Neural progenitor cell (in vitro differentiated cells): ENCODE measurements at regions not wholly inside any gene's neighbourhood (a gene's known extent, or its start where the extent isn't known, plus 50 kb on each side); places are given as distances from the start of the nearest gene placed in this dataset.
A peak's percentile ranks its signal among the peaks of the same experiment; 100 is the strongest.

ENCODE experiments used
- DNase-seq: peaks from one replicate; pipeline ENCODE4 v3.0.0-alpha.2; 2016; ENCODE audit warnings: low spot score
- H2AFZ ChIP-seq: fragments of 200-600 bp; sonication (generic); replicated peaks from 2 replicates; pipeline ENCODE4 v1.6.1; 2016; ENCODE audit warnings: antibody characterized with exemption
- H3F3A ChIP-seq: fragments of 200-600 bp; sonication (generic); 2 replicates; pipeline ENCODE4 v1.6.1; 2016; ENCODE audit warnings: antibody characterized with exemption, low read depth
- H3K27ac ChIP-seq: fragments of 200-600 bp; sonication (generic); 2 replicates; pipeline ENCODE4 v1.5.1; 2016; ENCODE audit warnings: mild to moderate bottlenecking
- H3K27me3 ChIP-seq: fragments of 200-600 bp; sonication (generic); 2 replicates; pipeline ENCODE4 v1.6.1; 2016; ENCODE audit warnings: mild to moderate bottlenecking, moderate library complexity
- H3K36me3 ChIP-seq: fragments of 200-600 bp; sonication (generic); 2 replicates; pipeline ENCODE4 v1.5.1; 2016
- H3K4me1 ChIP-seq: fragments of 200-600 bp; sonication (generic); 2 replicates; pipeline ENCODE4 v1.6.1; 2016; ENCODE audit warnings: mixed run types
- H3K4me2 ChIP-seq: fragments of 200-600 bp; sonication (generic); 2 replicates; pipeline ENCODE4 v1.6.1; 2016
- H3K4me3 ChIP-seq: fragments of 200-600 bp; sonication (generic); 2 replicates; pipeline ENCODE4 v1.5.1; 2016
- H3K79me2 ChIP-seq: fragments of 200-600 bp; sonication (generic); 2 replicates; pipeline ENCODE4 v1.6.1; 2016; ENCODE audit warnings: low read depth
- H3K9ac ChIP-seq: fragments of 200-600 bp; sonication (generic); 2 replicates; pipeline ENCODE4 v1.6.1; 2016
- H3K9me3 ChIP-seq: fragments of 200-600 bp; sonication (generic); 2 replicates; pipeline ENCODE4 v1.5.1; 2016; ENCODE audit warnings: low read depth
- H4K20me1 ChIP-seq: fragments of 200-600 bp; sonication (generic); 2 replicates; pipeline ENCODE4 v1.6.1; 2016; ENCODE audit warnings: low read depth
- H3K27ac Mint-ChIP-seq: 3 replicates; pipeline ENCODE4 v1.8.0; 2021; ENCODE audit warnings: mixed read lengths
- H3K27me3 Mint-ChIP-seq: 2 replicates; pipeline ENCODE4 v1.8.0; 2022; ENCODE audit warnings: low read depth, mild to moderate bottlenecking, inconsistent platforms, moderate library complexity, mixed read lengths; ENCODE audit not compliant: insufficient read depth
- H3K36me3 Mint-ChIP-seq: 3 replicates; pipeline ENCODE4 v1.8.0; 2021; ENCODE audit warnings: mixed read lengths
- H3K4me1 Mint-ChIP-seq: 3 replicates; pipeline ENCODE4 v1.8.0; 2021; ENCODE audit warnings: mixed read lengths
- H3K4me3 Mint-ChIP-seq: 3 replicates; pipeline ENCODE4 v1.8.0; 2021; ENCODE audit warnings: mild to moderate bottlenecking, moderate library complexity, mixed read lengths
- H3K9me3 Mint-ChIP-seq: 3 replicates; pipeline ENCODE4 v1.8.0; 2020; ENCODE audit warnings: mixed read lengths
- EZH2 ChIP-seq: fragments of 200-600 bp; sonication (generic); IDR thresholded peaks from 2 replicates; pipeline ENCODE4 v1.6.1; 2017; ENCODE audit warnings: antibody characterized with exemption, mild to moderate bottlenecking, moderate library complexity
- EZH2phosphoT487 ChIP-seq: fragments of 200-600 bp; sonication (generic); IDR thresholded peaks from 2 replicates; pipeline ENCODE4 v1.6.1; 2017; ENCODE audit warnings: antibody characterized with exemption
- TF ChIP-seq, protein P1 (sequence below): fragments of 200-600 bp; sonication (generic); IDR thresholded peaks from 2 replicates; pipeline ENCODE4 v1.5.1; 2017; ENCODE audit warnings: antibody characterized with exemption, mild to moderate bottlenecking

DNA sequence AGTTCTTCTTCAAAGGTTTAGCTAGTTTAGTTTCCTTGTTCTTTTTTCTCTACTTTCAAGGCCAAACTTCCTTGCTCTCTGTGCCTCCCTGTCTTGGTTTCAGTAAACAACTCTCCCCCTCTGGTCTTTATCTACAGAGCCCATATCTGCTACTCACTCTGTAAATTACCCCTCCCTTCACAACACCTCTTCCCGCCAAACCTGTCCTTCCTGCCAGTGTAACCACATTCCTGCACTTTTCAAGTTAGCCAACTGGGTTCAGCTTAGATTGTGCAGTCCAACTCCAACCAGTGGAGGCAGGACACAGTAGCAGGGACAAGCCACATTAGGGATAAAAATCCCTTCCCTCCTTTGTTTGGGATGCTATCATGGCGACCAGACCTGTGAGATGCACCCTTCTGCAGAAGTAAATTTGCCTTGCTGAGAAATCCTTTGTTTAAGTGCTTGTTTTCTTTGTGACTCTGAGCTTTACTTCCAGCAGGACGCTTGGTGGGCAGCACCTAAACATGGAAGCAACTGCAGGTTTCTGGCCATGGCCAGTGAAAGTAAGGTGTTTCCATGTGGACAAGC is 706.0 kb downstream of the KCNJ3 start:
- no peaks in the 10 kb centered on the region for H3K36me3 Mint-ChIP-seq
- H3K27me3 Mint-ChIP-seq = no peaks in the 10 kb centered on the region
- no peaks in the 10 kb centered on the region for H3K79me2 ChIP-seq
- H3K4me3 Mint-ChIP-seq = no peak overlapping the region
- TF ChIP-seq EZH2phosphoT487 = no peak
- TF ChIP-seq, protein P1, sequence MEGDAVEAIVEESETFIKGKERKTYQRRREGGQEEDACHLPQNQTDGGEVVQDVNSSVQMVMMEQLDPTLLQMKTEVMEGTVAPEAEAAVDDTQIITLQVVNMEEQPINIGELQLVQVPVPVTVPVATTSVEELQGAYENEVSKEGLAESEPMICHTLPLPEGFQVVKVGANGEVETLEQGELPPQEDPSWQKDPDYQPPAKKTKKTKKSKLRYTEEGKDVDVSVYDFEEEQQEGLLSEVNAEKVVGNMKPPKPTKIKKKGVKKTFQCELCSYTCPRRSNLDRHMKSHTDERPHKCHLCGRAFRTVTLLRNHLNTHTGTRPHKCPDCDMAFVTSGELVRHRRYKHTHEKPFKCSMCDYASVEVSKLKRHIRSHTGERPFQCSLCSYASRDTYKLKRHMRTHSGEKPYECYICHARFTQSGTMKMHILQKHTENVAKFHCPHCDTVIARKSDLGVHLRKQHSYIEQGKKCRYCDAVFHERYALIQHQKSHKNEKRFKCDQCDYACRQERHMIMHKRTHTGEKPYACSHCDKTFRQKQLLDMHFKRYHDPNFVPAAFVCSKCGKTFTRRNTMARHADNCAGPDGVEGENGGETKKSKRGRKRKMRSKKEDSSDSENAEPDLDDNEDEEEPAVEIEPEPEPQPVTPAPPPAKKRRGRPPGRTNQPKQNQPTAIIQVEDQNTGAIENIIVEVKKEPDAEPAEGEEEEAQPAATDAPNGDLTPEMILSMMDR = no peak
- no peak for TF ChIP-seq EZH2
- no peaks in the 10 kb centered on the region for H3K4me1 Mint-ChIP-seq
- peaks cover 7% of the 10 kb centered on the region for H3K4me1 ChIP-seq
- no peak for DNase-seq
- no peaks in the 10 kb centered on the region for H3K9me3 ChIP-seq
- H3K9me3 Mint-ChIP-seq = peaks cover 22% of the 10 kb centered on the region
- no peaks in the 10 kb centered on the region for H3F3A ChIP-seq
- H4K20me1 ChIP-seq = no peaks in the 10 kb centered on the region
- no peaks in the 10 kb centered on the region for H3K36me3 ChIP-seq
- H3K4me3 ChIP-seq = no peak overlapping the region
- H3K27ac Mint-ChIP-seq = no peak overlapping the region
- no peak overlapping the region for H3K9ac ChIP-seq
- no peak overlapping the region for H3K27ac ChIP-seq
- H3K27me3 ChIP-seq = no peaks in the 10 kb centered on the region
- H3K4me2 ChIP-seq = no peak overlapping the region
- H2AFZ ChIP-seq = peak overlapping the region; percentile 90

DNA sequence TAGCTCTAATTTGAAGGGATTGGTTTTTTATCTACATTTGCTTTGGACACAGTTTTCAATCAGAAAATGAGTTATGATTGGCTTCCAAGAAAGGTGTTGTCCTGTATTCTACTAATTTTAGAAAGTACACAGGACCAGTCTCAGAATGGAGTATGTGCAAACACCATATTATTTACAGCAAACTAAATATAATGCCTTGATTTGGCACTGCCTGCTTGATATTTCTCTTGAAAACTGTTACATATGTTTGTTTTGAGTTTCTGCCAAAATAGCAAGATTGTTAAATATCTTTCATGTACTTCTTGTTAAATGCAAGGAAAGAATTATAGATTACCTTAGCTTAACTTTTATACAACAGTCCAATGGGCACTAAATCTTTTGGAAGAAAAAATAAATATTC is 694.9 kb downstream of the KCNJ3 start:
- H3K79me2 ChIP-seq = no peaks in the 10 kb centered on the region
- H3F3A ChIP-seq = no peaks in the 10 kb centered on the region
- H3K27ac ChIP-seq = no peak overlapping the region
- DNase-seq = no peak
- H3K27me3 Mint-ChIP-seq = no peaks in the 10 kb centered on the region
- no peak overlapping the region for H2AFZ ChIP-seq
- H3K4me3 ChIP-seq = no peak overlapping the region
- no peak overlapping the region for H3K27ac Mint-ChIP-seq
- H3K27me3 ChIP-seq = no peaks in the 10 kb centered on the region
- H3K36me3 Mint-ChIP-seq = no peaks in the 10 kb centered on the region
- no peak overlapping the region for H3K9ac ChIP-seq
- no peaks in the 10 kb centered on the region for H3K9me3 ChIP-seq
- no peaks in the 10 kb centered on the region for H3K9me3 Mint-ChIP-seq
- TF ChIP-seq EZH2 = no peak
- no peak for TF ChIP-seq EZH2phosphoT487
- TF ChIP-seq, protein P1 = no peak
- no peak overlapping the region for H3K4me2 ChIP-seq
- no peaks in the 10 kb centered on the region for H4K20me1 ChIP-seq
- H3K4me1 ChIP-seq = peaks cover 7% of the 10 kb centered on the region
- H3K4me3 Mint-ChIP-seq = no peak overlapping the region
- H3K36me3 ChIP-seq = no peaks in the 10 kb centered on the region
- peaks cover 4% of the 10 kb centered on the region for H3K4me1 Mint-ChIP-seq

DNA sequence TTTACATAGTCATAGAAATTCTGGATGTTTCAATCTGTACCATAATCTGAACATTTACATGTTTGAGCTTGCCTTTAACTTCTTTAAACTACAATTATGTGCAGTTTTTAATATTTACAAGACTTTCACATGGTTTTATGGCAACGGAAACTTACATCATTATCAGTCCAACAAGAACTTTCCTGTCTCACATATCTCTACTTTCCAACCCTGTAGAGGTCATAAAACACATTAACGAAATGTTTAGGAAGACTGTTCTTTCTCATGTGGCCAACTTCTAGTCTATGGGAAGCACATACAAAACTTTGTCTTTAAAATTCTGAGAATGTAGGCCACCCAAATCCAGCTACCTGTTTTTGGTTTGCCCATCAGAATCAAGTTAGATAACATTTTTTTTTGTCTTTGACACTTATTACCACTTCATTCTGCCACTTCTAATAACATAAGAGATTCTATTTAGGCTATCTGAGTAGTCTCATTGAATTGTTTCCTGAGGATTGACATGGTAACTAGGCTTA is 693.2 kb downstream of the KCNJ3 start:
- Histone ChIP-seq H3K9me3 (no peaks in the 10 kb centered on the region), H3K4me3 (no peak overlapping the region), H3K79me2 (no peaks in the 10 kb centered on the region), H2AFZ (no peak overlapping the region), H3K4me1 (peaks cover 8% of the 10 kb centered on the region), H3K4me2 (no peak overlapping the region), H3F3A (no peaks in the 10 kb centered on the region), H3K36me3 (no peaks in the 10 kb centered on the region), H3K27ac (no peak overlapping the region), H3K9ac (no peak overlapping the region), H4K20me1 (no peaks in the 10 kb centered on the region), H3K27me3 (no peaks in the 10 kb centered on the region)
- Mint-ChIP-seq H3K36me3 (no peaks in the 10 kb centered on the region), H3K4me3 (no peak overlapping the region), H3K27ac (no peak overlapping the region), H3K27me3 (no peaks in the 10 kb centered on the region), H3K4me1 (peaks cover 4% of the 10 kb centered on the region), H3K9me3 (no peaks in the 10 kb centered on the region)
- DNase-seq = no peak
- TF ChIP-seq EZH2phosphoT487 (no peak), EZH2 (no peak)
- TF ChIP-seq, protein P1 = no peak
